ENCODE measurements at regions not wholly inside any gene's neighbourhood (a gene's known extent, or its start where the extent isn't known, plus 50 kb on each side); places are given as distances from the start of the nearest gene placed in this dataset.

GRCh38 chr5:130994496-130995253, 170.4 kb downstream of the HINT1 start:
- peaks cover under 1 to 6% (median 3%) of the 10 kb centered on the region in 3 donors for H3K27me3 Mint-ChIP-seq (ENCODE audit: low read depth in 3 of 3)
- no peaks in the 10 kb centered on the region for H3K36me3 Mint-ChIP-seq
- no peak overlapping the region for H3K4me3 Mint-ChIP-seq
- peaks cover 0 to 4% (median 0%) of the 10 kb centered on the region in 6 donors for H3K9me3 Mint-ChIP-seq
- H3K4me1 Mint-ChIP-seq = no peaks in the 10 kb centered on the region
- DNase-seq = no peak
- H3K27ac Mint-ChIP-seq = no peak overlapping the region

DNA sequence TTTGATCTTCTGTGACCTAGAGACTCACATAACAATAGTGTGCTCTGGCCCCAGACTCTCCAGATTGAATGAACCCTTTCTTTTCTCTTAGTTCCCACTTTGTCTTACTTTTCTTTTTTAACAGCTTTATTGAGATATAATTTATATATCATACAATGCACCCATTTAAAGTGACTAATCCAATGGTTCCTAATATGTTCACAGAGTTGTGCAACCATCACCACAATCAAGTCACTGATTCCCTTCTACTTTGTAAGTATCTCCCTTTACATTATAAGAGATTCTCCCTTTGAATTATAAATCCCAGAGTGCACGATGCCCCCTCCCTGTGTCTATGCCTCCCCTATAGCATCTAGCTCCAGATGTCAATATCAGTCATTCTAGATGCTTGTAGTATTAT, 172.4 kb downstream of the HINT1 start:
- Mint-ChIP-seq H3K9me3 (peaks cover 0 to 6% (median 0%) of the 10 kb centered on the region in 6 donors), H3K27me3 (ENCODE audit: low read depth in 3 of 3) (peaks cover 0 to 9% (median 6%) of the 10 kb centered on the region in 3 donors), H3K27ac (no peak overlapping the region), H3K36me3 (no peaks in the 10 kb centered on the region), H3K4me3 (no peak overlapping the region), H3K4me1 (no peaks in the 10 kb centered on the region)
- DNase-seq = no peak

DNA sequence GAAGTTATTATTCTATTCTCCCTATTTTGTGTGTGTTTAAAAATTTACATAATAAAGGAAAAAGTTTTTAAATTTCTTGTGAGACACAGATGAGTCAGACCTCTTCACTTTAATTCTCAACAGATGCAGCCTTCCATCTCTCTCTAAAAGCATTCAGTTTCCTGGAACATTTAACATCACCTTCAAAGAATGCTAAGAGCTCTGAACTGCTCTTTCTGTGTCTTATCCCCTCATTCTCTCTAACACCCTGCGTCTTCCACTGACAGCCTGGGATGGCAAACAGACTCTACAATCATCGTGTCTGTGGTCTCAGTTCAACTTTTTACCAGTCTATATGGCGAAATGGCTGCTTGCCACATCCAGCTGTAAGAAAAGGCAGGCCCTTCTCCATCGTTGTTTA, 173.0 kb downstream of the HINT1 start:
- Mint-ChIP-seq H3K4me1 (no peaks in the 10 kb centered on the region), H3K27ac (no peak overlapping the region), H3K27me3 (ENCODE audit: low read depth in 3 of 3) (peaks cover 0 to 9% (median 6%) of the 10 kb centered on the region in 3 donors), H3K9me3 (peaks cover 0 to 6% (median 0%) of the 10 kb centered on the region in 6 donors), H3K36me3 (no peaks in the 10 kb centered on the region), H3K4me3 (no peak overlapping the region)
- no peak for DNase-seq

DNA sequence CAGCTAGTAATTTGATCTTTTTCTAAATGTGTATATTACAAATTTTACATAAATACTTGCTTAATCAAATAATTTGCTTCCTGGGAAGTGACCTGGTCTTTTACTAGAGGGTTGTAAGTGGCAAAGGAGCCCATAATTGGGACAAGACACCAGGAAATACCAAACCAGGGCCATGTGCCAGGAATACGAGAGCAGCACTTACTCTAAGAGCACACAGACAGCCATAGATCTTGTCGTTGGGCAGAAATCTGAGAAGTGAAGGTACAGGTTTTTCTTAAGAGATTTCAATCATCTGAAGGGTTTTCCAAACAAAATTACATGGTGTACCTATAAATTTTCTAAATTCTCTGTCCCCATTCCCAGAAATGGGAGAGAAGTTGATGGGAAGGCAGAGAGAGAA, 179.3 kb downstream of the HINT1 start:
- Mint-ChIP-seq H3K36me3 (no peaks in the 10 kb centered on the region), H3K9me3 (peaks cover 0 to 2% (median 0%) of the 10 kb centered on the region in 6 donors), H3K4me3 (no peak overlapping the region), H3K27ac (no peak overlapping the region), H3K27me3 (ENCODE audit: low read depth in 3 of 3) (peaks cover 0 to 3% (median 2%) of the 10 kb centered on the region in 3 donors), H3K4me1 (no peaks in the 10 kb centered on the region)
- DNase-seq = no peak

DNA sequence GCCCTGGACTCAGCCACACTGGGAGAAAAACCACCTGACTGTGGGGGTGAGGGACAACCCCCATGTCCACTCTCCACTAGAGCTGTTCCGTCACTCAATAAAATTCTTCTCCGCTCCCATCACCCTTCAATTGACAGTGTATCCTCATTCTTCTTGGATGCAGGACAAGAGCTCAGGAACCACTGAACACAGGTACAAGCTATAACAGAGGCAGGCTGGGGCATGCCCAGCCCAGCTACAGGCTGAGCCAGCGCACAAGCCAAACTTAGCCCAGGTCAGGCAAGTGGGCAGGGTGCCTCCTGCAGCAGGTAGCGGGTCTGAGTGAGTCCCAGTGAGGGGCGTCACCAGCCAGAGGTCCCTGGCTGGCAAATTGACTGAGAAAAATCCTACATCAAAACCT, 183.4 kb downstream of the HINT1 start:
- Mint-ChIP-seq H3K27me3 (ENCODE audit: low read depth in 3 of 3) (peaks cover 2 to 3% (median 3%) of the 10 kb centered on the region in 3 donors), H3K4me3 (no peak overlapping the region), H3K36me3 (no peaks in the 10 kb centered on the region)

GRCh38 chr5:130978475-130978874, 186.6 kb downstream of the HINT1 start:
- H3K4me3 Mint-ChIP-seq = no peak overlapping the region
- no peak for DNase-seq
- no peak overlapping the region for H3K27ac Mint-ChIP-seq
- no peaks in the 10 kb centered on the region for H3K36me3 Mint-ChIP-seq
- H3K27me3 Mint-ChIP-seq (ENCODE audit: low read depth in 3 of 3) = peaks cover 2 to 6% (median 3%) of the 10 kb centered on the region in 3 donors
- H3K4me1 Mint-ChIP-seq = no peaks in the 10 kb centered on the region
- H3K9me3 Mint-ChIP-seq = no peaks in the 10 kb centered on the region

More for the DNA sequence above, 183.4 kb downstream of the HINT1 start:
- Mint-ChIP-seq H3K9me3 (no peaks in the 10 kb centered on the region), H3K4me1 (no peaks in the 10 kb centered on the region), H3K27ac (no peak overlapping the region)
- DNase-seq = no peak

DNA sequence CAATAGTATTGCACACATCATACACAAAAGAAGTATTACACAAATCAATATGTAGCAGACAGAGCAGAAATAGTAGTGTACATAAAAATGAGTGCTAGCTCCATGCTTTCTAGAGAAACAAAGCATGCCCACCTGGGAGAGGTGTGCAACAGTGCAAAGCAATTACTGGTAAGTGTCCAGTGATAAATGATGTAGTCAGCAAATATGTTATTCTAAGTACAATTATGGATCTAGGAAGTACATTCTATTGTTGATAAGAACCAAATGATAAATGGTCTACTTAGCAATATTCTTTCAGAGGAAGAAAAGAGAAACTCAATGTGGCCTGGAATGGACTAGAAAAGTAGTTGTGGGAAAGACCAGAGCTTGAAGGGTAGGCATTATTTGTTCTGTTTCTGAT, 188.6 kb downstream of the HINT1 start:
- no peaks in the 10 kb centered on the region for H3K36me3 Mint-ChIP-seq
- no peak overlapping the region for H3K27ac Mint-ChIP-seq
- no peak overlapping the region for H3K4me3 Mint-ChIP-seq
- no peaks in the 10 kb centered on the region for H3K9me3 Mint-ChIP-seq
- peaks cover 2 to 8% (median 3%) of the 10 kb centered on the region in 3 donors for H3K27me3 Mint-ChIP-seq (ENCODE audit: low read depth in 3 of 3)
- DNase-seq = no peak
- no peaks in the 10 kb centered on the region for H3K4me1 Mint-ChIP-seq

DNA sequence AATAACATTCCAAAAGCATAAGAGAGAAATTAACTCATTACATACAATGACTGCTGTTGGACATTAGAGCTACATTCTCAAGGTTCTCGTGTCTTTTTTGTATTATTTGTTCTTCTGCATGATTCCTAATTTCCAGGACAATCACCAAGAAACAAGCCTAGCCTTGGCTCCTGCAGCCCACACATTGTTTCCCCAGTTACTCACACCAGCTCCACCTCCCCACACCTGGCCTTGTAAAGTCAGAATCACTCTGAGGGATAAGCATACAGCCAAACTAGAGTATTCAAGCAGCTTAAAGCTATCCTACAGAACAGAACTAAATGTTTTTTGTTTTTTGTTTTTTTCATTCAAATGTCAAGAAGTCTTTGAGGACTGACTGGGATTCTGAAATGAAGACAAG, 189.2 kb downstream of the HINT1 start:
- no peak overlapping the region for H3K27ac Mint-ChIP-seq

GRCh38 chr5:130975299-130975698, 189.8 kb downstream of the HINT1 start:
- H3K4me3 Mint-ChIP-seq = no peak overlapping the region
- H3K36me3 Mint-ChIP-seq = no peaks in the 10 kb centered on the region
- H3K27ac Mint-ChIP-seq = no peak overlapping the region
- H3K4me1 Mint-ChIP-seq = no peaks in the 10 kb centered on the region
- no peak for DNase-seq
- peaks cover 2 to 8% (median 3%) of the 10 kb centered on the region in 3 donors for H3K27me3 Mint-ChIP-seq (ENCODE audit: low read depth in 3 of 3)
- no peaks in the 10 kb centered on the region for H3K9me3 Mint-ChIP-seq

More for the DNA sequence above, 189.2 kb downstream of the HINT1 start:
- Mint-ChIP-seq H3K27me3 (ENCODE audit: low read depth in 3 of 3) (peaks cover 2 to 8% (median 3%) of the 10 kb centered on the region in 3 donors), H3K4me3 (no peak overlapping the region), H3K36me3 (no peaks in the 10 kb centered on the region), H3K4me1 (no peaks in the 10 kb centered on the region), H3K9me3 (no peaks in the 10 kb centered on the region)
- DNase-seq = no peak

DNA sequence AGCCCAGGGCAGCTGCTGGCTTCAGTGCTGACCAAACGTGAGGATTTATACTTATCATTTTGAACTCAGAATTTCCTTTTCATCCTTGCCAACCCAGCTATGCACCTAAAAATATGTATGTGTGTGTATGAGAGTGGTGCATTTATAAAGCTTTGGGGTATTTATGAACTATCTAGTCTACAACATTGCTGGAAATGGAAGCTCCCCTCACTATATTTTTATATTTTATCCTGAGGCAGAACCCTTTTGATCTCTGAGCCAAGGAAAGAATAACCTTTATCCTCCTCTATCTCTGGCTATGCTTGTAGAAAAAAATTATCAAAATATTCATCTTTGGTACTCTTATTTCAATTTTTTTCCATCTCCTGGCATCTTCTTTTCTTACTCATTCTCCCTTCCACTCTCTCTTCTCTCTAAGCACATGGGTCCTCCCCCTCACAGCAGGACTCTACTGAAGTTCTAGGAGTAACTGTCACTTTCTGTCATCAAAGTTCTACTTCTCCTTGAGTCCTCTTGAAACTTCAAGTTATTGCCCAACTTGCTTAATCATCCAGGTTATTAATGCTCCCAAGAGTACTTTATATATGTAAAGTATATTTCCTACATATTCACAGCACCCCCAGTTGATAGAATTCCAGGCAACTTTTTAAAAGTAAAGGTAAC, 190.9 kb downstream of the HINT1 start:
- no peak for DNase-seq
- Mint-ChIP-seq H3K4me1 (no peaks in the 10 kb centered on the region), H3K27ac (no peak overlapping the region), H3K27me3 (ENCODE audit: low read depth in 3 of 3) (peaks cover 2 to 6% (median 3%) of the 10 kb centered on the region in 3 donors), H3K9me3 (no peaks in the 10 kb centered on the region), H3K4me3 (no peak overlapping the region), H3K36me3 (no peaks in the 10 kb centered on the region)

DNA sequence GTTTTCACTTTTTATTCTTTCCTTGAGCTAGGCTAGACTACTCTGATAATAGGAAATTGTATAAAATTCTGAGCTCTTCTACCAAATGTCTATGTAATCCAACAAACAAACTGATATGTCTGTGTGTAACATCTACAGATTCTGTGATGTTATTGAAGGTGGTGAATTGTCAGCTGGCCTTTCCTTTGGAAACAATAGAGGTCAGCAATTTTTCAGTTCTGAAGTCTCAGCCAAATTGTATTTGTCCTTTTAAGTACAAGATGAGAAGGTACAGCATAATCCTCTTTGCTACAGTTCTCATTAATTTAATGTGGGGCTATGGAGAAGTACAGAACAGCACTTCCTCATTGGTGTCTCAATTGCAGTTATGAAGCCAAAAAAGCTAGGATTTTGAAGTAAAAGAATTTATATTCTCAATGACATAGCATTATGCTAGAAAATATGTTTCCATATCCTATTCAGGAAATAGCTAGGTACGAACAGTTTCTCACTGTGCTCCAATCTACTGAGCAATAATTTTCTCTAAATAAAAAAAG, 198.0 kb downstream of the HINT1 start:
- Mint-ChIP-seq H3K27me3 (ENCODE audit: low read depth in 3 of 3) (peaks cover 0 to 3% (median 2%) of the 10 kb centered on the region in 3 donors), H3K9me3 (peaks cover 0 to 8% (median 5%) of the 10 kb centered on the region in 6 donors), H3K27ac (no peak overlapping the region), H3K4me3 (no peak overlapping the region), H3K36me3 (no peaks in the 10 kb centered on the region), H3K4me1 (no peaks in the 10 kb centered on the region)
- DNase-seq = no peak

- Mint-ChIP-seq H3K36me3 (no peaks in the 10 kb centered on the region), H3K27ac (no peak overlapping the region), H3K4me3 (no peak overlapping the region), H3K9me3 (peaks cover 0 to 9% (median 5%) of the 10 kb centered on the region in 6 donors), H3K4me1 (no peaks in the 10 kb centered on the region), H3K27me3 (ENCODE audit: low read depth in 3 of 3) (peaks cover 0 to 3% (median 2%) of the 10 kb centered on the region in 3 donors)
- DNase-seq = no peak
These were observed 199.1 kb downstream of the HINT1 start for GRCh38 chr5:130965920-130966319.

GRCh38 chr5:130965360-130965759, 199.7 kb downstream of the HINT1 start:
- DNase-seq = no peak
- H3K4me3 Mint-ChIP-seq = no peak overlapping the region
- no peak overlapping the region for H3K27ac Mint-ChIP-seq
- no peaks in the 10 kb centered on the region for H3K36me3 Mint-ChIP-seq
- H3K4me1 Mint-ChIP-seq = no peaks in the 10 kb centered on the region
- H3K27me3 Mint-ChIP-seq (ENCODE audit: low read depth in 3 of 3) = peaks cover 0 to 3% (median 2%) of the 10 kb centered on the region in 3 donors
- H3K9me3 Mint-ChIP-seq = peaks cover 0 to 9% (median 5%) of the 10 kb centered on the region in 6 donors

Data from immature natural killer cell (primary cell).